GM18502 (cell line): ENCODE measurements at regions not wholly inside any gene's neighbourhood (a gene's known extent, or its start where the extent isn't known, plus 50 kb on each side); places are given as distances from the start of the nearest gene placed in this dataset.

Experiments
- ATAC-seq: cut with Tn5 transposase; IDR thresholded peaks from one replicate; pipeline ENCODE4 v1.9.1; 2021; ENCODE audit warnings: mild to moderate bottlenecking; ENCODE audit not compliant: unreplicated experiment, poor library complexity

DNA sequence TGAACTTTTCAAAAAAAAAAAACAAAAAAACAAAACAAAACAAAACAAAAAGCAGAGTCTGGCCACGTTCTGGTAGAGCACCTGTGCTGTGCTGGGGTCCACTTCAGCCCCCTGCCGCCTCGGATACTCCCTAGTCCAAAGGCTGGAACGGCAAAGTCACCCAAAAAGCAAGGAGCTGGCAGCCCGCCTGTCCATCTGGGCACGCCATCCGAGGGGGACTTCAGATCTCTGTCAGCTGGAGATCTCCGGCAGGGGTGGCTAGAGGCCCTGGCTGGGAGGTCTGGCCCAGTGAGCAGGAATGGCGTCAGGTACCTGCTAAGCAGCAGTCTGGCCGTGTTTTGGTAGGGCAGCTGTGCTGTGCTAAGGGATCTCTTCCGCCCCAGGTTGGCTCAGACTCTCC lies 152.3 kb upstream of the ZNF516 start:
- no peak for ATAC-seq

DNA sequence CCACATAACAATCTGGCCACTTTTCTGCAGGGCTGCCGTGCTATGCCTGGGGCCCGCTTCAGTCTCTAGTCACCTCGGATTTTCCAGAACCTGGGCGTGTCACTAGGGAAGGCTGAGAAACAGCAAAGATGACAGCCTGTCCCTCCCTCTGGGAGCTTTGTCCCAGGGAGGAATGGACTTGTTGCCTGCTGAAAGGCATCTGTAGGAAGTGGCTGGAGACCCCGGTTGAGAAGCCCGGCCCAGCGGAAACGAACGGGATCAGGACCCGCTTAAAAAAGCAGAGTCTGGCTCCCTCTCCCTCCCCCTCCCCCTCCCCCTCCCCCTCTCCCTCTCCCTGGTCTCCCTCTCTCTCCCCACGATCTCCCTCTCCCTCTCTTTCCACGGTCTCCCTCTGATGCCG lies 149.5 kb upstream of the ZNF516 start:
- no peak for ATAC-seq

DNA sequence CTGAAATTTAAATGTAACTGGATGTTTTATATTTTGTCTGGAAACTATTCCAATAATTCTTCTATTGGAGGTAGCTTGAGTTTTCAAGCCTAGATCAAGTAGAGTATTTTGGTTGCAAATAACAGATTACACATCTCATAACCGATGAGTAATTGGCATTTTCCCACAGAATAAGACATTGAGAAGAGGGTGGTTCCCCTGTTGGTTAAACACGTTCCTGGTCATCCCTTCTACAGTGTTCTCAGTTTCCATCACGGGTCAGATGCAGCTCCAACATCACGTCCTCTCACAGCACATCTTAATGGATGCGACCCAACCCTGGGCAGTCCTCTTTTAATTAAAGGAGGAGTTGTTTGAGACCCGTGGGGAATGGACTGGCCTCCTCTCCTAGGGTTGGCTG lies 149.0 kb upstream of the ZNF516 start:
- no peak for ATAC-seq

DNA sequence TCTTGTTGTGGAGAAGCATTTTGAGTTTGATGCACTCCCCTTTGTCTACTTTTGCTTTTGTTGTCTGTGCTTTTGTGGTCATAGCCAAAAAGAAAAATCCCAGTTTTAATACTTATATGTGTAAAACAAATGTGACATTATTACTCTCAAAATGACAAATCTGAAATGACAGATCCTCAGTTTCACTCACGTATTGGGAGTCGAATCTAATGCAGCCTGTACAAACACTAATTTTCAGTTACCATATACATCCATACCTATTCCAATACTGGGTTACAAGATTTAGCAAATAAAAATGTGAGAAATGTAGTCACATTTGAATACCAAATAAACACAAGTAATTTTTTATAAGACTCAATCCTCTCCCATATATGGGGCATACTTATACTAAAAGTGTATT lies 148.2 kb upstream of the ZNF516 start:
- ATAC-seq: no peak

DNA sequence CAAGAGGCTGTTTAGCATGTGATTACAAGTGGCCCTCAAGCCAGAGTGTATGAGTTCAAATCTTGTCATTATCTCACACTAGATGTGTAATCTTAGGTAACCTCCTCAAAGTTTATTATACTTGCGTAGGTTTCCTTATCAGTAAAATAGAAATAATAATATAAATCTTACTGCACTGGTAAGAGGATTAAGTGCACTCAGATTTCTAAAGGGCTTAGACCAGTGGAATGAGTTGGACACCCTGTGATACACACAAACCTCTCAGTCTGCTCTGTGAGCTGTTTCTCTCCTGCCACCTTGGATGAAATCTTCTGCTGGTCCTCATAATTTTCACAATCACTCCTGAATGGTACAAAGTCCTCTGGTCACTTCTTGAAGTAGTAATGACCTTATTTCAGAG lies 145.4 kb upstream of the ZNF516 start:
- no peak for ATAC-seq

DNA sequence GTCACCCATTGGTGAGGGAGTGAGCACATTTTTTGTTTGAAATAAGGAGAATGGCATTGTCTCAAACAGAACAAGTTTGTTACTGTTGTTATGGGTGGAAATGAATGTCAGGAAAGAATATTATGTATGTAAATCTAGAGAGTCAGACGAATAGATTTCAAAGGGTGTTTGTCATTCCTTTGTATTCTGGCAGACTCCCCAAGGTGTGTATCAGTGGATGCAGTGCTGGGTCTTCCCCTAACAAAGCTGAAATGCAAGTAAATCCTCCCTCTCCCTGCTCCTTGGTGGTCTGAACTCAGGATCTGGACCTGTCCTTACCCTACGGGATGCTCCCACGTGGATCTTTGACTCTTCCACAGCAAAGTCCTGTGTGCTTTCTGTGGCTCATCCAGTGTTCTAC lies 139.5 kb upstream of the ZNF516 start:
- ATAC-seq: no peak

DNA sequence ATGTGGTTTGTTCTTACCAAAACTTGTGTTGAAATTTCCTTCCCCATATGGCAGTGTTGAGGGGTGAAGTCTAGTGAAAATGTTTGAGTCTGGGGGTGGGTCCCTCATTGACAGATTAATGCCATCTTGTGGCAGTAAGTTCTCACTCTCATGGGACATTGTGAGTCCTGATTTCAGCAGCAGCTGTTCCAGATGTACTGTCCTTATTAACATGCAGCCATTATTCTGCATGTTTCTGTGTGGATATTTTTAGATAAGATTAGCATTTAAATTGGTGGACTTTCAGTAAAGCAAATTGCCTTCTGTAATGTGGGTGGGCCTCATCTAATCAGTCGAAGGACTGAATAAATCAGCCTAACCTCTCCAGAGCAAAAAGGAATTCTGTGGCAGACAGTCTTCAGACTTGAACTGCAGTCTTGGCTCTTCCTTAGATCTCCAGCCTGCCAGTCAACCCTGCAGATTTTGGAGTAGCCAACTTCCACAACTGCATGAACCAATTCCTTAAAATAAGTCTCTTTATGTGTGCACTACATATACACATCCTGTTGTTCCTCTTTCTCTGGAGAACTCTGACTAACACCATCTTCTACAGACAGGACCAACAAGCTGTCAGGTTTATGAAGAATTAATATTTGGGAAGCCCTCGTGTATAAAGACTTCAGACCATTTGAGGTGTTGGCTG lies 138.7 kb upstream of the ZNF516 start:
- ATAC-seq: no peak

DNA sequence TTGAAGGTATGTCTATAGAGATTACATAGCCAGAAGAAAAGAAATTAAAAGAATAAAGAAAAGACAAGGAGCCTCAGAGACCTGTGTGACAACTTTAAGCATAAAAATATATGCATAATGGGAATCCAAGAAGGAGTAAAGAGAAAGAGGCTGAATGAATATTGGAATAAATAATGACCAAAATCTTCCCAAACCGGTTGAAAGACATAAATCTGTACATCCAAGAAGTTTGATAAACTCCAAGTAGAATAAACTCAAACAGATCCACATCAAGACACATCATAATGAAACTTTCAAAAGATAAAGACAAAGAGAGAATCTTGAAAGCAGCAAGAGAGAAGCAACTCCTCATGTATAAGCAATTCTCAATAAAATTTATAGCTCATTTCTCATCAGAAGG lies 132.4 kb upstream of the ZNF516 start:
- ATAC-seq: no peak

DNA sequence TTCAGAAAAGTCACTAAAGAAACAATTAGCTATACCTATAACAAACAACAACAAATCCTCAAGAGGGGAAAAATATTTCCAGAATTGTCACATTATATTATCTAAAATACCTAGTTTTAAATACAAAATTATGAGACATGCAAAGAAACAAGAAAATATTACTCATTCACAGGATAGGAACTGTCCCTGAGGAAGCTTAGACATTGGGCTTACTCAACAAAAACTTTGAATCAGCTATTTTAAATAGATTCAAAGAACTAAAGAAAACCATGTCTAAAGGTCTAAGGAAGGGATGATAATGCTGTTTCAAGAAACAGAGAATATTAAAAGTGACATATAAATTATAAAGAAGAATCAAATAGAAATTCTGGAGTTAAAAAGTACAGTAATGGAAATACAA lies 131.9 kb upstream of the ZNF516 start:
- ATAC-seq: no peak

DNA sequence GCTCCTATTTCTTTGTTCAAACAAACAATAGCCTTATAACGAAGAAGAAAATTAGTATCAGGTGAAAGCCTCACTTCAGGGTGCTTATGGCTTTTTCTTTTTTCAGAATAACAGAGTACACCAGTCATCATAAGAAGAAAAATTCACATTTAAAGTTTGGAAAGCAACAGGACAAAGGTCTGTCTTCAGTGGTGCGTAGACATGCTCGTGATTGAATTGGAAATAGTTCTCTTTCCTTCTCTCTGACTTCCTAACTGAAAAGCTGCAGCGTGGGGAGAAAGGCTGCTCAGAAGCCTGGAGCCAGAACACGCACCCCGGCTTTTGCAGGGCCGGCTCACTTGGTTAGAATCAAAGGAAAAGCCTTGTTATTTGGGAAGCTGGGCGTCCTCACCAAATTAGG lies 127.6 kb upstream of the ZNF516 start:
- ATAC-seq: no peak

DNA sequence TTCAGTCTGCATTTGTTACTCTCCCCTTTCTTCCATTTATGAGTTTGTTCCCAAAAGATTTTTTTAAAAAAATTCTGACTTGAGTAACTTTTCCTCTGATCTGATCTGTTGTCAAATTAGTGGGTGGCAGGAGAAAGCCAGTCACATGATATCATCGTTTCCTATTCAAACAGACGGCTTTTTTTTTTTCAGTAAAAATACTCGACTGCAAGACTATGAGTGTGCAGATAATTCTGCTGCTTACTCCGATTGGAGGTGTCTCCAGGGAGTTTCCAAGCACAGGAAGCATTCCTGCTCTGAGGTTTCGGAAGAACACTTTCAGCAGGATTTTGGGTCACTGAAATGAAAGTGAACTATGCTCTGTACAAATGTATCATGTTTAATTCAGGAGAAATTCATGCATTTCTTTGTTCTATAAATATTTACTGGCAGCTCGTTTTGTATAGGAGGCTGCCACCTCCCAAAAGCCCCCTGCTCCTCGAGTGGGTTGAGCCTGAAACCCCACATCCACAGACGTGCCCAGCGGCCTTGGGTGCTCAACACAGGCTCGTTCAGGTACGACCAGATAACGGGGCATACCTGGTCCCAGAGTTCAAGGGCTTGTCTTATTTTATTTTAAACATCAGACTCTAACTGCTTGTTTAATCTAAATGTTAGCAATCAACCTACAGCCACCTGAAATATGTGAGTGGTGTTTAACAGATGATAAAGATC lies 126.9 kb upstream of the ZNF516 start:
- no peak for ATAC-seq

DNA sequence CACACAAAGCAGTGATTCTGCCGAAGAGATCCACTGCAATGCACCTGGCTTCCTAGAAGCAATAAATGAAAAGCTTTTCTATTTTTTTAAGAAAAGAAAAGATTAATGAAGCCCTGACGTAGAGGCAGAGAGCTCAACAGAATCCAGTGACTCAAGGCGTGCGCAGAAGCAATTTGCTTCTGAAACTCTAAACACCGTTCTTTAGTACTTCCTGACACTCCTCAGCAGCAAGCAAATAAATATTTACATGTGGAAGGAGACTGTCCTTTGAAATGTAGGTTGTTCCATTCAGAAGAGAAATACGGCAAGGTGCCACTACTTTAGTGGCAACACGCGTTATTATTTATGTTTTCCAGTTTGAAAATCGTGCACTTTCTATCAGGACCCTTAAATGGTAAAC lies 126.2 kb upstream of the ZNF516 start:
- ATAC-seq: no peak

DNA sequence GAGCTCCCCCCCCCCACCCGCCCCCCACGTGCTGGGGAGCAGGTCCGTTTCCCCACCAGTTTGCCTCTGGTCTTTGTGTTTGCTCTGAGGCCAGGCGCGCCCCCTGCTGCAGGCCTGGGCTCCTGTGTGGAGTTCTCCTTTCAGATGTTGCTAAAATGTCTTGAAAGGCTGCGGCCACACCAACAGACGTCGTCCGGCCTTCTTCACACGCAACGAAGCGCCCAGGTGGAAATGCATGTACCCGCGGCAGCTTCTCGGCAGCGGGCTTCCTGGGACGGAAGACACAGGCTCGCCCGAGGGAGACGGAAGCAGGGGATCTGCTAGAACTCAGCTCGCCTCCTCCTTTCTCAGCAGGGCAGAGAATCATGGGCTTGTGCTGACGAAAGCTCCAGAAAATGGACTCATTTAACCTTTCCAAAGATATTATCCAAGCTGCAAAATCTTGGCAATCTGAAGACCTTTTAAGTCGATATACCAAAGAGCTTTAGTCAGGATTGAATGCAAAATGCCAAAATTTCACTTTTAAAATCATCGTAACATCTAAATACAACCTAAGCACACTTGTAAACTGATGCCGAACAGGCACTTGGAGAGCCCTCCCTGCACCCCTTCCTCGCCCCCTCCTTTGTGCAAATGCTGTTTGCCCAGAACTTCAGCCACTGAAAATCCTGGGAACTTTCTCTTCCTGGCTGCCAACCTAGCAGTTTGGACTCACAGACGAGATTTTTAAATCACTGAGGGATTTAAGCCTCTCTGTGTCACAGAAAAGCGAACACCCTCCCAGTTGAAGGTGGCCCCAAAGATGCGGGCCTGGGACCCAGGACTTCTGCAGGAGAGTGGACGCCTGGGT lies 125.5 kb upstream of the ZNF516 start:
- ATAC-seq: peak; percentile 96

DNA sequence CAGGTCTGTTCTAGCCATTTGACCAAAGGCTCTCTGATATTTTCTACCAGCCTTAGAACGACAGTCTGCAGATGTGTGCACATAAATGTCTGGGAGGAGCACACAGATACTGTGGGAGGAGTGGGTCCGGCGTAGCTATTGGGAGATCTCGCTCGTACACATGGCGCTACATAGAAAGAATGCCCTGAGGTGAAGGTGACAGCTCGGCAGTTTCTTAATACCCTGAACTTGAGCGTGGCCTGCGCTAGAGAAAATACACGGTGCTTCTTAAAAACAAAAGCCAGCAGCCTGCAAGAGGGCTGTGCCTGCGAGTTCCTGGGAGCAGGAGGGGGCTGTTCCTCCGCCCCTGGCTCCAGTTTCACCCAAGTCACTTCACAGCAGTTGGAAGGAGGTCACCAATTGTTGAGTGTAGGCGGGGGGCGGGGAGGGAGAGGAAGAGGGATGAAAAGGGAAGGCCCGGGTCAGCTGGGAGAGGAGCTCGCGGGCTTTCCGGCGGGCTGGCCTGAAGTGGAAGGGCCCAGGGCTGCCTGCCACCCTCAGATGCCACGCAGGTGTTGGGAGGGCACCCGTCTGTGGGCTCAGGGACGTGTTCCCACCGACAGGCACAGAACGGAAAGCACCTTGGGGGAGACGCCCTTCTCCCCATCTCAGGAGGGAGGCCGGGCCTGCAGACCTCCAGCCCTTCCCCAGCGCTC lies 124.7 kb upstream of the ZNF516 start:
- peak; percentile 27 for ATAC-seq

DNA sequence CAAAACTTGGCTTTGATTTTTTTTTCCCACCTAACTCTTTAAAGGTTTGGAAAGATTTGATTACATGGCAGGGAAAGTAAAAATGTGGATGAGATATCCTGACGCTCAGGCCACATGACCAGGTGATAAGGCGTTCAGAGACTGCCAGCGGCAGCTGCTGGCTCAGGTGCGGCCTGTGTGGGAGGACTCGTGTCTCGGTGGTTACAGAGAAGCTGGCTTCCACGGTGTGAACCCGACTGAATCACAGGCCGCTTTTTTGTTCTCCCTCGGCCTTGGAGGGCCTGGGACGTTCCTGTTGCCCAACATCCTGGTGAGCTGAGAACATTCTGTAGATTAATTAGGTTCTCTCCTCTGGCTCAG lies 124.2 kb upstream of the ZNF516 start:
- ATAC-seq: no peak

DNA sequence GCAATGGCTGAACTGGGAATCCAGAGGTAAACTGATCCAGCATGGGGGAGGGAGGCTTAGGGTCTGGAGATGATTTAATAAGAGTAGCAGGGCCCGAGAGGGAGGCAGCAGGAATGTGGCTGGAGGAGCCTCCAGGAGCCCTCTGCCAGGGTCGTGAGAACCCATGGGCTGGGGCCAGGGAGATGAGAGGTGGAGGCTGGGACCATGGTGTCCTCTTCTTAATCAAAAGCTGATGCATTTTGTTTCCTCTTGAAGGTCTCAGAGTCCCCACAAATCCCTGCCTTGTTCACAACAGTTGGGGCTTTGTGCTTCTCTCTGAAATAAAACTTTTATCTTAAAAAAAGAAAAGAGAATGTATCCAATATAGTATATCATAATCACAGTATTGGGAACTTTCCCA lies 123.7 kb upstream of the ZNF516 start:
- ATAC-seq: no peak

DNA sequence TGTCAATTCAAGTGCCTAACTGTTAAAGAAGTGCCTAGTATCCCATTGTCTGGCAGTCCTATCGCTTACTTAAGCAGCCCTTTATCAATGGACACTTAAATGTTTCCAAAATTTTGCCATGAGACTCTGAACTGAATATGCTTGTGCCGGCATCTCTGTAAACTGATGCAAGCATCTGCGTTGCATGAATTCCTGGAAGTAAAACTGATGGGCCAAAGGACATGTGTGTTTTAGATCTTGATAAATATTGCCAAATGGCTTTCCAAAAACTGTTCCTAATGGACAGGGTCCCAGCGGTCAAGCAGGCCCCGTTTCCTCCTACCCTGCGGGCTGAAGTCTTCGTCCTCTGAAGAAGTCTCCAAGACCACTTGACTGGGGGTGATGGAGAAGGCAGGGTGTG lies 121.3 kb upstream of the ZNF516 start:
- no peak for ATAC-seq

DNA sequence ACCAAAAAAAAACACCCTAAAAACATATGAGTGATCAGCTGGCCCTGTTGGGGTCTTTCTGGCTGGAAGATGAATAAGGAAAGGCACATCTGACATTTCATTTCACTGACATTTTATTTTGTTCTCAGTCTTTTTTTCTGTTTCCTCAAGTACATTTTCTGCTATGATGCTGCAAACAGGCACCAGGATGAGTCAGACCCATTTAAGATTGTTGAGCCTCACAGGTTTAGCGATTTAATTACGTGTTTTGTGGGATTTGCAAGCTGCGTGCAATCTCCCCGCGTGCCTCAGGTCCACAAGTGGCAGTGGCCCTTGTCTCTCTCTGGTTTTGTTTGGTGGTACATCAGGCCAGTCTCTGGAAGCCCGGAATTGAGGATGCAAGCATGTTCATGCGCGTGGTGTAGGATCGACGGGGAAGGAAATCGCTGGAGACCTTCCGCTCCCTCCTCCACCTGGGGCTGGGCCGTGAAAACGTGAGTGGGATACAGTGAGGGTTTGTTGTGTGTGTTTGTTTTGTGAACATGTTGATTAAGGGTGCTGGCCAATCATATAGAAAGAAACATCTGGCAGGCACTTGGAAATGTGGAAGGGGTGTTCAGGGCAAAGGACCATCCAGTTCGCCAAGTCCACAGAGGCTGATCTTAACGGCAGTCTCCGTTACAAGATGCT lies 120.2 kb upstream of the ZNF516 start:
- no peak for ATAC-seq

DNA sequence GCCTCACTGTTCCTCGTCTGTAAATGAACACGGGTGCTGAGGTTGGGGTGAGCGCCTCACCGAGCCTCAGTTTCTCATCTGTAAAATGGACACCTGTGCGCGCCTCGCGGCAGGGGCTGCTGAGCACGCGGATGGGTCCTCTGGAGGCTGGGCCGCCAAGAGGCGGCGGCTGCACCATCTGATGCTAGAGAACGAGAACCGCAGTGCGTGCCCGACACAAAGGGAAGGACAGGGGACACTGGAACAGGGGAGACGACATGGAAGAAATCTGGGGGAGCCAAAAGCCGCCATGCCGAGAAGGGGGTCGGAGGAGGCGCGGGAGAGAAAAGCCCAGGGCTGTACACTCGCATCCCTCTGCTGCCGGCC lies 118.7 kb upstream of the ZNF516 start:
- no peak for ATAC-seq

DNA sequence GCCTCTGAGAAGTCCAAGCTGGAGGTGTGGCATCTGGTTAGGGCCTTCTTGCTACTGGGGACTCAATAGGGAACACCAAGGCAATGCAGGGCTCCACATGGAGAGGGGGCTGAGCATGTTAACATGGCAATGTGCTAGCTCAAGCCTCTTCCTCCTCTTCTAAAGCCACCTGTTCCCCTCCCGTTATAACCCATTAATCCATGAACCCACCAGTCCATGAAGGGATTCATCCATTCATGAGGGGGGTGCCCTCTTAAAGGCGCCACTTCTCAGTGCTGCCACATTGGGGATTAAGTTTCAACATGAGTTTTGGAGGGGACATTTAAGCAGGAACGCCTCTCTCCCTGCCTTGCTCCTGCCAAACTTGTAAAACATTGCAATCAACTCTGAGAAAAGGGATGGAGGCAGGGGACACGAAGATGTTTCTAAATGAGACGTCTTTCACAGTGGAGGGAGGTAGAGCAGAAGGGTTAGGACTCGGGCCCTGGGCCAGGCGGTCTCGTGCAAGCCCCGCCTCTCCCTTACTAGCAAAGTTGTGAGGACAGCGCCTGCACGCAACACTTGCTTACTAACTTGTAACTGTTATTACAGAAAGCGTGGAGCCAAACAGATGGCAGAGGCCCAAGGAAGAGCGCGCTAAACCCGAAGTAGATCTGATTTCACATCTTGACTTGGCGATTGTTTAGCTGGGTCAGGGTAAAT lies 118.2 kb upstream of the ZNF516 start:
- no peak for ATAC-seq
